GM19438 (cell line): ENCODE measurements at regions not wholly inside any gene's neighbourhood (a gene's known extent, or its start where the extent isn't known, plus 50 kb on each side); places are given as distances from the start of the nearest gene placed in this dataset.

Experiments used
- ATAC-seq: cut with Tn5 transposase; IDR thresholded peaks from one replicate; pipeline ENCODE4 v1.9.1; 2021; ENCODE audit warnings: low read depth; ENCODE audit not compliant: unreplicated experiment

- no peak for ATAC-seq
Measured at GRCh38 chr7:148472406-148472805, 118.2 kb upstream of the C7orf33 start.

DNA sequence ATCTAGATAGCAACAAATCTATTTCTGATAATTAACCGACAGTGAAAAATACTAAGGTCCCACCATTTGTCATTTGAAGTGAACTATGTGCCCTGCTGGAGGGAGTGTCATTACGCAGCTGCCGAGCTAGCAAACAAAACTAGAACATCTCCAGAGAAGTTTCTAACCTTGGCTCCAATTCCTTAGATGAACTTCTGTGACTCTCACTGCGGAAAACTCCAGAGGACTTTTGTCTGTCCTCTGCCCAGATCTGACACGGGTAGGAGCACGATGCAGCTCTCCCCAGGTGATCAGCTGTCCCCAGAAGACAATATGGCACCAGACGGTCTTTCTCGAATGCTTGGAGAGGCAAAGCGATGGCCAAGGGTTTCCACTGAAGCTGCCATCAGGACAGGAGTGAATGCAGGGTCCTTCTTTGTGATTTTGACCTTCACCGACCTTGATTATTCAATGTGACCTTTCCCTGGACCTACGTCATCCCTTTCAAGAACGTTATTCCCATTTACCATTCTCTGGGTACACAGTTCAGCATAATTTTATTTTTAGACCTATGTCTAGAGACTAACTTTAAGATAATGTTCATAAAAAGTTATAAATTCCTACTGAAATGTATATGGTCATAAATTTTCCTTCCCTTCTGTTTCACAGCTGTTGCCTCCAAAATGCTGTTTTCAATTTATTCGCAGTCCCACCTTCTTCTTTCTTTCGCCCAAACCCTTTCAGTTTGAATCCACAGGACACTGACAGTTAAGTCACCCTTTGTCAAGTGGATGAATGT, 116.7 kb upstream of the C7orf33 start:
- no peak for ATAC-seq

DNA sequence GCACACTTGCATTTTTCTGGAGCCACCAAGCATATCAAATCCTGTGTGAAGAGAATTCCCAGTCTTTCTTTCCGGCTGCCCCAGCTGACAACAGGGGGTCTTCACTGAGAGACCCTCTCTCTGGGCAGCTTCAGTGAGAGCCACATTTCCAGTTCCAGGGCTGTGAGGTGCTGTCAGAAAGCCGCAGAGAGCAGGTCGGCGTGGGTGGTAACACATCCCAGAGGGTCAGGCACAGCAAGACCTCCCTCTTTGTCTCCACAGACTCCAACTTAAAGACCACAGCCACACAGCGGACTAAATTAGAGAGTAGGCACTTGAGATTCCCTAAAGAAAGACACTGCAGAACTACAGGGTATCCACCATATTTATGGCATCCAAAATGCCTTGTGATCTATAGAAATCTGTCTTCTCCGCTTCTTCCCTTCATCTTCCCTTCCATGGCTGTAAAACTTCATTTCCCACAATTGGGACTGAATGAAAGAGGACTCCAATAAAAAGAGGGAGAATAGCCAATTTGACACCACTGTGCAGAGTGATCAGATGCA, 116.0 kb upstream of the C7orf33 start:
- ATAC-seq: no peak

GRCh38 chr7:148478551-148478950, 112.0 kb upstream of the C7orf33 start:
- no peak for ATAC-seq

DNA sequence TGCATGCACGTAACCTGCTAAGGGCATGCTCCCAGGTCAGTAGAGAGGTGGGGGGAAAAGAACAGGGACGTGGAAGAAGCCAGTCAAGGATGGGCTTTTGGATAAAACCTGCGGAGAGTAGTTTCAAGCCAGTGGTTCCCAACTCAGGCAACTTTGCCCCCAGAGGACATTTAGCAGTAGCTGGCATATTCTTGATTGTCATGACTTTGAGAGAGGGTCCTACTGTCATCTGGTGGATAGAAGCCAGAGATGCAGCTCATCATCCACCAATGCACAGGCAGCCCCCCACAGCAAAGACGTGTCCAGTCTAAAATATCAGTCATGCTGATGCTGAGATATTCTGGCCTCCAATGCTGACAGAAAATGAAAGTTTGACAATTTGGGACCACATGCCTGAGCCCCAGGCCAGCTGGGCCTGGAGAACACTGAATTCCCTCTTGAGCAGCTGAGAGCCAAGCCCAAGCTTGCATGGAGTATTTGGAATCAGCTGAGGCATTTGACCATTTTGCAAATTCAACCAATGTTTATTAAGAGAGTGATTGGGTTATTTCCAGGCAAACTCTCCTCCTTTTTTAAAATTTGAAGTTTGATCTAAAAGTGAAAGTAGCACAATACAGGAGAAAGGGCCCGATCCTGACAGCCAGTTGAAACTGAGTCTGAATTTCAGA, 110.0 kb upstream of the C7orf33 start:
- no peak for ATAC-seq

DNA sequence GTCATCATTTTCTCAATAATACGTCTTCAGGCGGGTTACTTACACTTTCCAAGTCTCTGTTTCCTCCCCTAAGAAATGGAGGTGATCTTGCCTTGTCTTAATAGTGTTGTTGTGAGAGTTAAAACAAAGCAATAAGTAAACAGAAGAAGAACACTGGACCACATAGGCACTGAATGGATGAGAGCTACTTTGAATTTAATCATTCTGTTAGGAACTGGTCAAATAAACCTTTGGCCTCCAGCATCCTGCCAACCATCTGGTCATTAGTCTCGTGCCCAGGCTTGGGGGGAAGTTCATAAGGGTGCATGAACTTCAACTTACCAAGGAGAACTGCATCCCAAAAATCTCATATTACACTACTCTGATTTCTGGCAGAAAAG, 109.4 kb upstream of the C7orf33 start:
- ATAC-seq: no peak

DNA sequence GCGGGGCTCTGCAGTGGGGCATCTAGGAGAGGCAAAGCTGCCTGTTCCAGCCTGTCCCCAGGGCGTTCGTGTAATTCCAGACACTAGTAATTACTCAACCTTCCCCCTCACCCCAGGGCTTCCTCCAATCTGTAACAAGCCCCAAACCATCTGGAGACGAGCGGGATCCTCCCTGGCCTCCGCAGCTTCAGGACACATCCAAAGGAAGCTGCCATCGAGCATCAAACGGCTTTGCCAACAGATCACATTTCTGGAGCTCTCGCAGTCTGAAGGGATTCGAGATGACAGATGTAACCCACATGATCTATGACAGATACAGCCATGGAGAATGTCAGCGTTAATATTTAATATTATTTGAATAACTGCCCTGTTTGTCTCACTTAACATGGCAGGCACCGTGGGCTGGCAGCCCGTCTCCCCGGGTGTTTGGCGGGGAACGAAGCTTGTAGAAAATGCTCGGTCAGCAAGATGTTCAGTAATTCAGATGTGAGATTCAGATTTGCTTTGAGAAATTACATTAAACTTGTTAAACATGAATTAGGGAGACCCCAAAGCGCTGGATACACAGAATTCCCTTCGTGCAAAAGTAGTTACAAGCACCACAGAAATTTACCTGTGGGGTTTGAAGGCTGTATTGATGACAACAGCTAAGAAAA, 108.5 kb upstream of the C7orf33 start:
- ATAC-seq: no peak

DNA sequence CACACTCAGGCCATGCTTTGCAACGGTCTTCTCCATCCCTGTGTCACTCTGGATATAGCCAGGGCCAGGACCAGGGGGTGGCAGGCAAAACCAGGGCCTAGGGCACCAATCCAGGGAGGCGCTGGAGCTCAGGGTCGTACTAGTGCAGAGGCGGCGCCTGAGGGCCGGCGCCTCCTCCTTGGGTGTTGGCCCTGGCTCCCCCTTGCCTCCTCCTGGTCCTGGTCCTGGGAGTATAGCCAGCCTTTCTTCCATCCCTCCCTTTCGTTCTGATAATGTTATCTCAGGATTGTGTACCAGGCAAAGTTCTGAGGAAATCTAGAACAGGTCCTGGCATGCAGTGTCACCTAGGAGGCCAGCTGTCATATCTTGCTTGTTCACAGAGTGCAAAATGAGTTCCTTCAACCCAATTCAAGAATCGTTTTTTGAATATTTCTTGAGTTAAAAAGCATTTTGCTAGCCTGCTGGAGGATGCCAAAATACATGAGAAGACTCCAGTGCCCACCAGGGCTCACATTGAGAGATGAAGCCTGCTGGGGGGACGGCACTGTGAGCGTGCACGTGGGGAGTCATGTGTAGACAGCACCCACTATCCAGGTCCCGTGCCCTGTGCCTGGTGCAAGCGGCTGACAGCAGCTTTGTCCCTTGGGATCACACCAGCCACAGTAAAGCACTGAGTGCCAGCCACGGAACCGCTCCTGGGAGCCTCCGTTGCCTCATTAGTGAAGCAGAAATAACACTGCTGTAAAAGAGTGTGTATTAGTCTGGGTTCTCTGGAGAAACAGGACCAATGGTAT, 106.9 kb upstream of the C7orf33 start:
- no peak for ATAC-seq

- ATAC-seq: no peak
Measured at GRCh38 chr7:148484486-148484885, 106.1 kb upstream of the C7orf33 start.

- no peak for ATAC-seq
Measured at GRCh38 chr7:148485618-148486017, 104.9 kb upstream of the C7orf33 start.

GRCh38 chr7:148486937-148487336, 103.6 kb upstream of the C7orf33 start:
- no peak for ATAC-seq

DNA sequence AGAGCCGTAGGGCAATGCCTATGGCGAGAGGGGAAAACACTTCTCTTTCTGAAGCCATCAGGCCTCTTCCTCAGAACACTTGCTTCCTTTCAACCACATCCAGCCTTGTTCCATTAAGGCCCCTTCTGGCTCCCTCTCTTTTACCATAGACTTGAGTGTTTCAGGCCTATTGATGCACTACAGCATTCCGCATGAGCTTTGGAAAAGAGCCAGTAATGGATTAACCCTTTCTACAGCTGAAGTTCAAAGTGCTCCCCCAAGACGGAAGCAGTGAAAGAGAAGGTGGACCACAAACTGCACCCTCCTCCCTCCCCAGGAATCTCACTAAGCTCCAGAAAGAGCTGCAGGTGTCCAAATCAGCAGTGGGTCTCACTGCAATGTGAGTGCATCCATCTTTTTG, 102.7 kb upstream of the C7orf33 start:
- no peak for ATAC-seq

- no peak for ATAC-seq
Measured at GRCh38 chr7:148489678-148490077, 100.9 kb upstream of the C7orf33 start.

- no peak for ATAC-seq
Measured at GRCh38 chr7:148492157-148492860, 98.3 kb upstream of the C7orf33 start.

GRCh38 chr7:148495605-148496004, 95.0 kb upstream of the C7orf33 start:
- no peak for ATAC-seq

GRCh38 chr7:148500978-148501377, 89.6 kb upstream of the C7orf33 start:
- no peak for ATAC-seq

DNA sequence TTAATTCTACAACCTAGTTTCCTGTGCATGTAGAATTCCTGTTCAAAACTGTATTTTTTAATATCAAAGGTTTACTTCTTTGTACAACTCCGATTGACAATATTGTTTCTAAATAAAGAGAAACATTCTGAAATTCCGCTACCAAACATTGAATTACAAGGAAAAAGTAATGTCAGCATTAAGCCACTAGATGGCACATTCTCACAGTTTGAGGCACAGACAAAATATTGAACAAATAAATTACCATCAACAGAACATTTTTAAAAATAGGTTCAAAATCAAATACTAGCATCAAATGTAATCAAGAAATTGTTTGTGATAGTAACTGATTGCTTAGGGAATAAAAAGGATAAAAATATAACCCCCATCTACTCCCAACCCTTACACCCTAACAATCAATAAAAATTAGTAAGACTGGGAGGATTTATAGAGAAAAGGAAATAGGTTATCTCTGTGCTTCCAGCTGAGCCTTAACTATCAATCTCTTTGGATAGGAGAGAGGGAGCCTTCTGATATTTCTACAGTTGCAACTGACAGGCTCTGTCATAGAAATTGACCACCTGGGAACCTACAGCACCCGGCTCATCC, 86.6 kb upstream of the C7orf33 start:
- no peak for ATAC-seq

DNA sequence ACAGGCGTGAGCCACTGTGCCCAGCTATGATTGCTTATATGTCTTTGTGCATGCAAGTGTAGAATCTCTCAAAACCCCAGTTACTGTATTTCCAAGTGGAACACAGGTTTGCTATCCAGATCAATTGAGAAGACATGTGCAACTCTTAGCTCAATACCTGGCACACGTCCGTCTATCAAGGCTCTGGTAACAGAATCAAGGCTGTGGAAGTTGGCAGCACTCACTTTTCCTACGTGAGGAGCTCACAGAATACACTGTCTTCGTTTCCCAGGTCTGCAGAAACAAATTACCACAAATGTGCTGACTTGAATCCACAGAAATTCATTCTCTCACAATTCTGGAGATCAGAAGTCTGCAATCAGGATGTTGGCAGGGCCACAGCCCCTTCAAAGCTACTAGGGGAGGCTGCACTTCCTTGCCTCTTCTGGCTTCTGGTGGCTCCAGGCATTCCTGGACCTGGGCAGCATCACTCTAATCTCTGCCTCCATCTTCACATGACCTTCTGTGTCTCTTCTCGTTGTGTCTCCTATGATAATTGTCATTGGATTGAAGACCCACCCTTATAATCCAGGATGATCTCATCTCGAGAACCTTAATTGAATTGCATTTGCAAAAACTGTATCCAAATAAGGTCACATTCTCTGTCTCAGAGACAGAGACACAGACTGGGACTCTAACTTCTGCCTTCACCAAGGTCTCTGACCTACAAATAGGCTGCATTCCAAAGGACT, 84.8 kb upstream of the C7orf33 start:
- no peak for ATAC-seq

GRCh38 chr7:148507064-148507573, 83.4 kb upstream of the C7orf33 start:
- peak; percentile 98 for ATAC-seq
